Breast epithelium (tissue), 4 donors: ENCODE measurements at regions not wholly inside any gene's neighbourhood (a gene's known extent, or its start where the extent isn't known, plus 50 kb on each side); places are given as distances from the start of the nearest gene placed in this dataset.
"Not testable (repeated sequence)": the region's sequence is repeated elsewhere in the genome, so short reads cannot be mapped to it uniquely, and the experiment has no call there.

Source experiments
- DNase-seq, 2 donors: peaks; one replicate each; pipeline ENCODE4 v3.0.0-alpha.2; 2019; ENCODE audit warnings: low spot score in 2 of 2
- H3K27ac ChIP-seq, 2 donors: fragments of 200-600 bp; sonication (generic) in 1 of 2; one replicate each; pipeline ENCODE4 v1.5.1; 2016 to 2019; ENCODE audit warnings: mild to moderate bottlenecking in 1 of 2
- H3K27me3 ChIP-seq, 2 donors: fragments of 200-600 bp; sonication (generic) in 1 of 2; one replicate each; pipeline versions ENCODE4 v1.5.1 to v1.6.0; 2017 to 2019; ENCODE audit warnings: control low read depth in 1 of 2, mild to moderate bottlenecking in 1 of 2
- H3K36me3 ChIP-seq: fragments of 200-600 bp; one replicate; pipeline ENCODE4 v1.5.1; 2019
- H3K4me1 ChIP-seq, 2 donors: fragments of 200-600 bp; sonication (generic); one replicate each; pipeline ENCODE4 v1.5.1; 2016 to 2019; ENCODE audit warnings: control low read depth in 1 of 2
- H3K4me3 ChIP-seq, 3 donors: fragments of 200-600 bp; sonication (generic); 1 replicate in 2 of 3; 2 replicates in 1 of 3; pipeline ENCODE4 v1.5.1; 2016 to 2019; ENCODE audit warnings: mild to moderate bottlenecking in 3 of 3, moderate library complexity in 2 of 3
- H3K9me3 ChIP-seq, 2 donors: fragments of 200-600 bp; sonication (generic) in 1 of 2; one replicate each; pipeline ENCODE4 v1.5.1; 2016 to 2019; ENCODE audit warnings: control low read depth in 1 of 2
- CTCF ChIP-seq, 3 donors: fragments of 450-650 bp; IDR thresholded peaks; one replicate each; pipeline ENCODE4 v1.5.1; 2016 to 2017; ENCODE audit warnings: antibody characterized with exemption in 3 of 3, mild to moderate bottlenecking in 3 of 3, moderate library complexity in 3 of 3
- POLR2A ChIP-seq: fragments of 450-650 bp; IDR thresholded peaks from one replicate; pipeline ENCODE4 v1.6.1; 2016; ENCODE audit warnings: antibody characterized with exemption, mild to moderate bottlenecking, moderate library complexity
- POLR2AphosphoS5 ChIP-seq, 3 donors: sonication (generic); formaldehyde crosslinking; IDR thresholded peaks; one replicate each; pipeline ENCODE4 v1.6.1; 2017; ENCODE audit warnings: antibody characterized with exemption in 3 of 3
- intact Hi-C: fragments of 100-400 bp; cut with DNase I; formaldehyde crosslinking; loops from one replicate; pipeline ENCODE4 v1.15.1; 2023; ENCODE audit warnings: low total_unique reads

- intact Hi-C loops = no loop called here
- Histone ChIP-seq H3K9me3 (no peaks in the 10 kb centered on the region), H3K27me3 (no peaks in the 10 kb centered on the region), H3K27ac (no peak overlapping the region), H3K4me3 (no peak overlapping the region), H3K4me1 (no peaks in the 10 kb centered on the region), H3K36me3 (no peaks in the 10 kb centered on the region)
- DNase-seq = no peak
- no peak for TF ChIP-seq CTCF (IDR thresholded peaks at IDR 0.05)
- TF ChIP-seq POLR2A = no peak
- TF ChIP-seq POLR2AphosphoS5 (IDR thresholded peaks at IDR 0.05) = no peak
Measured at GRCh38 chr1:57576756-57577155, 152.9 kb upstream of the DAB1 start.

- H3K4me1 ChIP-seq = no peaks in the 10 kb centered on the region
- H3K36me3 ChIP-seq = no peaks in the 10 kb centered on the region
- no peak for TF ChIP-seq POLR2AphosphoS5 (IDR thresholded peaks at IDR 0.05)
- TF ChIP-seq CTCF (IDR thresholded peaks at IDR 0.05) = no peak
- no peak for TF ChIP-seq POLR2A
- H3K27me3 ChIP-seq = no peaks in the 10 kb centered on the region
- no peak for DNase-seq
- H3K4me3 ChIP-seq = no peak overlapping the region
- intact Hi-C loops = no loop called here
- H3K9me3 ChIP-seq = peaks cover 0 to 13% of the 10 kb centered on the region in 2 donors
- H3K27ac ChIP-seq = no peak overlapping the region
Measured at GRCh38 chr1:57572016-57572415, 148.2 kb upstream of the DAB1 start.

GRCh38 chr1:57558066-57558465, 134.2 kb upstream of the DAB1 start:
- intact Hi-C loops, H3K9me3 ChIP-seq, H3K27ac ChIP-seq, H3K4me1 ChIP-seq, H3K4me3 ChIP-seq, H3K27me3 ChIP-seq, H3K36me3 ChIP-seq, DNase-seq: not testable (repeated sequence)

- Histone ChIP-seq H3K36me3 (no peaks in the 10 kb centered on the region), H3K27ac (no peak overlapping the region), H3K4me3 (no peak overlapping the region), H3K9me3 (no peaks in the 10 kb centered on the region), H3K4me1 (no peaks in the 10 kb centered on the region), H3K27me3 (no peaks in the 10 kb centered on the region)
- no peak for DNase-seq
- intact Hi-C loops = no loop called here
- TF ChIP-seq CTCF (IDR thresholded peaks at IDR 0.05) = no peak
- no peak for TF ChIP-seq POLR2AphosphoS5 (IDR thresholded peaks at IDR 0.05)
- TF ChIP-seq POLR2A = no peak
Measured at GRCh38 chr1:57553666-57554065, 129.8 kb upstream of the DAB1 start.

- Histone ChIP-seq H3K27me3 (no peaks in the 10 kb centered on the region), H3K4me1 (no peaks in the 10 kb centered on the region), H3K9me3 (no peaks in the 10 kb centered on the region), H3K27ac (no peak overlapping the region), H3K4me3 (no peak overlapping the region), H3K36me3 (no peaks in the 10 kb centered on the region)
- no peak for DNase-seq
- TF ChIP-seq POLR2AphosphoS5 (IDR thresholded peaks at IDR 0.05) (no peak), POLR2A (no peak), CTCF (IDR thresholded peaks at IDR 0.05) (no peak)
- intact Hi-C loops = no loop called here
Measured at GRCh38 chr1:57551476-57551875, 127.6 kb upstream of the DAB1 start.

- TF ChIP-seq POLR2A (no peak), POLR2AphosphoS5 (IDR thresholded peaks at IDR 0.05) (no peak), CTCF (IDR thresholded peaks at IDR 0.05) (no peak)
- H3K4me1 ChIP-seq = no peaks in the 10 kb centered on the region
- H3K36me3 ChIP-seq = no peaks in the 10 kb centered on the region
- no peak overlapping the region for H3K4me3 ChIP-seq
- no peak overlapping the region for H3K27ac ChIP-seq
- DNase-seq = no peak
- H3K9me3 ChIP-seq = no peaks in the 10 kb centered on the region
- intact Hi-C loops = no loop called here
- no peaks in the 10 kb centered on the region for H3K27me3 ChIP-seq
Measured at GRCh38 chr1:57550092-57550491, 126.2 kb upstream of the DAB1 start.
